Colon (tissue), 2 donors: ENCODE measurements at regions not wholly inside any gene's neighbourhood (a gene's known extent, or its start where the extent isn't known, plus 50 kb on each side); places are given as distances from the start of the nearest gene placed in this dataset.
"Not testable (repeated sequence)": the region's sequence is repeated elsewhere in the genome, so short reads cannot be mapped to it uniquely, and the experiment has no call there.

Source experiments
- FAIRE-seq: peaks from 2 replicates; lab custom pipeline; 2012; peaks lifted over from hg19 to GRCh38; lab: Jason Lieb, UNC
- donor health status: control.
- donor health status: control.

- FAIRE-seq = no peak
These were observed 403.7 kb downstream of the LTN1 start for GRCh38 chr21:28588997-28589396.

GRCh38 chr21:28587748-28588147 lies 404.9 kb downstream of the LTN1 start:
- FAIRE-seq = no peak

- no peak for FAIRE-seq
These were observed 410.7 kb downstream of the LTN1 start for GRCh38 chr21:28581976-28582375.

- not testable (repeated sequence) for FAIRE-seq
These were observed 411.4 kb downstream of the LTN1 start for GRCh38 chr21:28581311-28581731.

- FAIRE-seq = no peak
These were observed 412.1 kb downstream of the LTN1 start for GRCh38 chr21:28580585-28580984.

- FAIRE-seq = no peak
These were observed 412.6 kb downstream of the LTN1 start for GRCh38 chr21:28579986-28580550.

- no peak for FAIRE-seq
These were observed 424.0 kb downstream of the LTN1 start for GRCh38 chr21:28568692-28569091.

GRCh38 chr21:28563933-28564332 lies 428.7 kb downstream of the LTN1 start:
- not testable (repeated sequence) for FAIRE-seq

- no peak for FAIRE-seq
These were observed 430.9 kb downstream of the LTN1 start for GRCh38 chr21:28561772-28562171.

- no peak for FAIRE-seq
These were observed 437.8 kb downstream of the LTN1 start for GRCh38 chr21:28554660-28555475.

- FAIRE-seq = no peak
These were observed 442.4 kb downstream of the LTN1 start for GRCh38 chr21:28550057-28550825.

- no peak for FAIRE-seq
These were observed 444.4 kb downstream of the LTN1 start for GRCh38 chr21:28548291-28548690.

- no peak for FAIRE-seq
These were observed 444.9 kb downstream of the LTN1 start for GRCh38 chr21:28547766-28548165.

- FAIRE-seq = no peak
These were observed 448.7 kb downstream of the LTN1 start for GRCh38 chr21:28543975-28544374.

GRCh38 chr21:28541371-28542112 lies 451.1 kb downstream of the LTN1 start:
- FAIRE-seq = no peak

- FAIRE-seq = no peak
These were observed 452.2 kb downstream of the LTN1 start for GRCh38 chr21:28540514-28540913.

GRCh38 chr21:28539623-28539988 lies 453.1 kb downstream of the LTN1 start:
- FAIRE-seq = no peak

GRCh38 chr21:28538987-28539622 lies 453.6 kb downstream of the LTN1 start:
- no peak for FAIRE-seq

GRCh38 chr21:28537371-28538079 lies 455.2 kb downstream of the LTN1 start:
- FAIRE-seq = no peak

- FAIRE-seq = no peak
These were observed 460.2 kb downstream of the LTN1 start for GRCh38 chr21:28532446-28532845.

- no peak for FAIRE-seq
These were observed 469.3 kb downstream of the LTN1 start for GRCh38 chr21:28523367-28523766.
